ENCODE measurements at regions not wholly inside any gene's neighbourhood (a gene's known extent, or its start where the extent isn't known, plus 50 kb on each side); places are given as distances from the start of the nearest gene placed in this dataset.
A peak's percentile ranks its signal among the peaks of the same experiment; 100 is the strongest.

DNA sequence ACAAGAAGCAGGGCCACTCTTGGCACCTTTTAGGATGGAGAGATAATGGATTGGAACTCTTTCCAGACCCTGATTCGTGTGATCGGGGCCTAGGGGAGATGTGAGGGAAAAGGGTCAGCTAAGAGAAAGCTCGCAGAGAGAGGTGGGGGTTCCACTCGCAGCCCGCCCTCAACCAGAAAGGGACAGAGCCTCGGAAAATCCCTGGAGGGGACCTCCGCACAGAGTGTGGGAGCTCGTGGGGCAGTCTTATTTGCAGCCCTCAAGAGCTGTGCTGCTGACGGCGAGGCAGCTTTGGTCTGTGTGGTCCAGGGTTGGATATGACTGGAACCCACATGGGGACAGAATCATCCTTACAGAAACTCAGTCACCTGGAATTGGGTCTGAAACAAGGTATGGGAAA, 184.3 kb upstream of the PMEPA1 start:
- Mint-ChIP-seq H3K27me3 (no peaks in the 10 kb centered on the region), H3K4me1 (no peaks in the 10 kb centered on the region), H3K36me3 (no peaks in the 10 kb centered on the region), H3K27ac (peak overlapping the region in 1 of 3 donors; percentile 6), H3K4me3 (no peak overlapping the region), H3K9me3 (no peaks in the 10 kb centered on the region)
- Histone ChIP-seq H3K9me3 (ENCODE audit: control insufficient read depth in 2 of 2, low read length in 2 of 2) (no peaks in the 10 kb centered on the region), H3K4me1 (ENCODE audit: control insufficient read depth, insufficient read depth, low read length, poor library complexity, severe bottlenecking) (no peaks in the 10 kb centered on the region), H3K36me3 (ENCODE audit: control insufficient read depth, insufficient read depth, low read length) (no peaks in the 10 kb centered on the region), H3K27me3 (ENCODE audit: control insufficient read depth, insufficient read depth, low read length) (no peaks in the 10 kb centered on the region), H3K4me3 (ENCODE audit: low read depth, low read length) (no peak overlapping the region), H3K27ac (ENCODE audit: insufficient read depth, low read length, poor library complexity, severe bottlenecking) (no peak overlapping the region)
- no peak for DNase-seq
- ATAC-seq (ENCODE audit: low read depth in 2 of 2): no peak

- Histone ChIP-seq H3K36me3 (ENCODE audit: control insufficient read depth, insufficient read depth, low read length) (no peaks in the 10 kb centered on the region), H3K27ac (ENCODE audit: insufficient read depth, low read length, poor library complexity, severe bottlenecking) (no peak overlapping the region), H3K4me1 (ENCODE audit: control insufficient read depth, insufficient read depth, low read length, poor library complexity, severe bottlenecking) (no peaks in the 10 kb centered on the region), H3K4me3 (ENCODE audit: low read depth, low read length) (no peak overlapping the region), H3K9me3 (ENCODE audit: control insufficient read depth in 2 of 2, low read length in 2 of 2) (no peaks in the 10 kb centered on the region), H3K27me3 (ENCODE audit: control insufficient read depth, insufficient read depth, low read length) (no peaks in the 10 kb centered on the region)
- DNase-seq (no peak), ATAC-seq (ENCODE audit: low read depth in 2 of 2) (no peak)
- H3K9me3 Mint-ChIP-seq: no peaks in the 10 kb centered on the region
- H3K4me1 Mint-ChIP-seq: no peaks in the 10 kb centered on the region
- no peak overlapping the region for H3K4me3 Mint-ChIP-seq
- H3K27ac Mint-ChIP-seq: no peak overlapping the region
- no peaks in the 10 kb centered on the region for H3K36me3 Mint-ChIP-seq
- peaks cover under 1% of the 10 kb centered on the region for H3K27me3 Mint-ChIP-seq
These were observed 183.7 kb upstream of the PMEPA1 start for GRCh38 chr20:57893366-57893999.

DNA sequence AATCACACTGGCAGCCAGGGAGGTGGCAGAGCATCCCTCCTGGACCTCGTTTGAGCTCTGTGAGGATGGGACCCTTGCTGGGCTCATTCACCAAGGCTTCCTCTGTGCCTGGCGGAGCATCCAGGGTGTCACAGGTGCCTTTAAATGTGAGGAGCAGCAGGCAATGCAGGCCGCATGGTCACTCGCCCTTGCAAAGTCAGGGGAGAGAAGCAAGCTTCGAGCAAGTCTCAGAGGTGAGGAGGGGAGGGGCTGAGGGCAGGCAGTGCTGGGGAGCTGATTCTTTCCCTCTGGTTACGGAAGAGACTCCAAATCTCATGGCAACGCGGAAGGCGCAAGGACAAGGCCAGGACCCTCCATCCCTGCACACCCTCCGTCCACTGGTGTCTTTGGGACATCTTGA, 182.7 kb upstream of the PMEPA1 start:
- Histone ChIP-seq H3K9me3 (ENCODE audit: control insufficient read depth in 2 of 2, low read length in 2 of 2) (no peaks in the 10 kb centered on the region), H3K4me1 (ENCODE audit: control insufficient read depth, insufficient read depth, low read length, poor library complexity, severe bottlenecking) (no peaks in the 10 kb centered on the region), H3K27me3 (ENCODE audit: control insufficient read depth, insufficient read depth, low read length) (no peaks in the 10 kb centered on the region), H3K4me3 (ENCODE audit: low read depth, low read length) (no peak overlapping the region), H3K36me3 (ENCODE audit: control insufficient read depth, insufficient read depth, low read length) (no peaks in the 10 kb centered on the region), H3K27ac (ENCODE audit: insufficient read depth, low read length, poor library complexity, severe bottlenecking) (no peak overlapping the region)
- H3K4me3 Mint-ChIP-seq: no peak overlapping the region
- DNase-seq: no peak
- H3K4me1 Mint-ChIP-seq: no peaks in the 10 kb centered on the region
- H3K27me3 Mint-ChIP-seq: peaks cover 6% of the 10 kb centered on the region
- no peaks in the 10 kb centered on the region for H3K36me3 Mint-ChIP-seq
- no peak overlapping the region for H3K27ac Mint-ChIP-seq
- no peak for ATAC-seq (ENCODE audit: low read depth in 2 of 2)
- peaks cover 0 to 2% (median 0%) of the 10 kb centered on the region in 7 donors for H3K9me3 Mint-ChIP-seq

- no peak overlapping the region for H3K4me3 ChIP-seq (ENCODE audit: low read depth, low read length)
- DNase-seq: no peak
- H3K27ac ChIP-seq (ENCODE audit: insufficient read depth, low read length, poor library complexity, severe bottlenecking): no peak overlapping the region
- H3K9me3 ChIP-seq (ENCODE audit: control insufficient read depth in 2 of 2, low read length in 2 of 2): no peaks in the 10 kb centered on the region
- no peak for ATAC-seq (ENCODE audit: low read depth in 2 of 2)
- Mint-ChIP-seq H3K36me3 (no peaks in the 10 kb centered on the region), H3K27ac (peak overlapping the region in 1 of 3 donors; percentile 78), H3K4me1 (no peaks in the 10 kb centered on the region), H3K27me3 (peaks cover 6% of the 10 kb centered on the region), H3K9me3 (peaks cover 0 to 2% (median 0%) of the 10 kb centered on the region in 7 donors), H3K4me3 (no peak overlapping the region)
- H3K4me1 ChIP-seq (ENCODE audit: control insufficient read depth, insufficient read depth, low read length, poor library complexity, severe bottlenecking): no peaks in the 10 kb centered on the region
- H3K36me3 ChIP-seq (ENCODE audit: control insufficient read depth, insufficient read depth, low read length): no peaks in the 10 kb centered on the region
- no peaks in the 10 kb centered on the region for H3K27me3 ChIP-seq (ENCODE audit: control insufficient read depth, insufficient read depth, low read length)
These were observed 181.2 kb upstream of the PMEPA1 start for GRCh38 chr20:57891014-57891413.

DNA sequence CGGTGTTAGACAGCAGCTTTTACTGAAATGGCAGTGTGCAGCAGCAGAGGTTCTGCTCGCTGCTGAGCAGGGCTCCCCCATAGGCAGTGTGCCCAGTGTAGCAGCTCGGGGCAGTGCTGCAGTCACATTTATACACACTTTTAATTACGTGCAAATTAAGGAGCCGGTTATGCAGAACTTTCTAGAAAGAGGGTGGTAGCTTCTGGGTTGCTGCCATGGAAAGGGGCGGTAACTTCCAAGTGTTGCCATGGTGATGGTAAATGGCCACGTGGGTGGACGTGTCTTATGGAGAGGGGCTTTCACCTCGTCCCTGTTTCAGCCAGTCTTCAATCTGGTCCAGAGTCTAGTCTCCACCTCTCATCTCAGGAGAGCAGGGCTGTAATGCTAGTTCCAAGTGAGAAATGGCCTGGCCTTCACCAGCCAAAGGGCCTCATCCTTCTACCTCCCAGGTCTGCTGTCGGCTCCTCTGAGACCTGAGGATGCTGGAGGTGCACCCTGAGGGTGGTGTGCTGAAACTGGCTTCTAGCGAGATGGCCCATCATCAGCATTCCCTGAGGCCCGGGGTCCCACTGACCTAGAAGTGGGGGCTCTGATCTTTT, 180.5 kb upstream of the PMEPA1 start:
- H3K27me3 Mint-ChIP-seq: peaks cover 6% of the 10 kb centered on the region
- H3K27ac ChIP-seq (ENCODE audit: insufficient read depth, low read length, poor library complexity, severe bottlenecking): no peak overlapping the region

GRCh38 chr20:57888591-57888990, 178.8 kb upstream of the PMEPA1 start:
- Mint-ChIP-seq H3K9me3 (peaks cover 0 to 2% (median 0%) of the 10 kb centered on the region in 7 donors), H3K27me3 (peaks cover 6% of the 10 kb centered on the region), H3K4me3 (no peak overlapping the region), H3K27ac (peak overlapping the region in 1 of 3 donors; percentile 15), H3K36me3 (no peaks in the 10 kb centered on the region), H3K4me1 (no peaks in the 10 kb centered on the region)
- H3K4me1 ChIP-seq (ENCODE audit: control insufficient read depth, insufficient read depth, low read length, poor library complexity, severe bottlenecking): no peaks in the 10 kb centered on the region
- H3K36me3 ChIP-seq (ENCODE audit: control insufficient read depth, insufficient read depth, low read length): no peaks in the 10 kb centered on the region
- H3K27me3 ChIP-seq (ENCODE audit: control insufficient read depth, insufficient read depth, low read length): no peaks in the 10 kb centered on the region
- no peaks in the 10 kb centered on the region for H3K9me3 ChIP-seq (ENCODE audit: control insufficient read depth in 2 of 2, low read length in 2 of 2)
- ATAC-seq (ENCODE audit: low read depth in 2 of 2) (no peak), DNase-seq (no peak)
- H3K27ac ChIP-seq (ENCODE audit: insufficient read depth, low read length, poor library complexity, severe bottlenecking): no peak overlapping the region
- H3K4me3 ChIP-seq (ENCODE audit: low read depth, low read length): no peak overlapping the region

More for the DNA sequence above, 180.5 kb upstream of the PMEPA1 start:
- Mint-ChIP-seq H3K9me3 (peaks cover 0 to 2% (median 0%) of the 10 kb centered on the region in 7 donors), H3K4me3 (no peak overlapping the region), H3K36me3 (no peaks in the 10 kb centered on the region), H3K4me1 (no peaks in the 10 kb centered on the region), H3K27ac (no peak overlapping the region)
- Histone ChIP-seq H3K36me3 (ENCODE audit: control insufficient read depth, insufficient read depth, low read length) (no peaks in the 10 kb centered on the region), H3K4me3 (ENCODE audit: low read depth, low read length) (no peak overlapping the region), H3K27me3 (ENCODE audit: control insufficient read depth, insufficient read depth, low read length) (no peaks in the 10 kb centered on the region), H3K4me1 (ENCODE audit: control insufficient read depth, insufficient read depth, low read length, poor library complexity, severe bottlenecking) (no peaks in the 10 kb centered on the region), H3K9me3 (ENCODE audit: control insufficient read depth in 2 of 2, low read length in 2 of 2) (no peaks in the 10 kb centered on the region)
- no peak for ATAC-seq (ENCODE audit: low read depth in 2 of 2)
- no peak for DNase-seq

DNA sequence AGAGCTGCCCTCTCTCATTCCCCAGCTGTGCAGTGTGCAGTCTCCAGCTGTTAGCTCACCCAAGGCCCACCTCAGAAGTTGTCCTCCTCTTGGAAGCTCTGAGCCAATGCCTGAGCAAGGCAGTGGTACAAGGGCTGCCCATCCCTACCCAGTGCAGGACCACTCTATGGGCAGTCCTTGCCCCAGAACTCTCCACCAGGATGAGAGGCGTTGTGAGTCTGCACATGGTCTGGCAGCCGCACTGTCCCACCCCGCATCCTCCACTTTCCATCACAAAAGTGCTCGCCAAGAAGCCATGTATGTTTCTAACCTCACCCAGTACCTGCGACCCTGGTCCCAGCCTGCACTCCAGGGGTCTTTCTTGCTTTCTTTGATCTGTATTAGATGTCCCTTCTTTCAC, 175.1 kb upstream of the PMEPA1 start:
- Histone ChIP-seq H3K36me3 (ENCODE audit: control insufficient read depth, insufficient read depth, low read length) (no peaks in the 10 kb centered on the region), H3K9me3 (ENCODE audit: control insufficient read depth in 2 of 2, low read length in 2 of 2) (no peaks in the 10 kb centered on the region), H3K27me3 (ENCODE audit: control insufficient read depth, insufficient read depth, low read length) (no peaks in the 10 kb centered on the region), H3K4me1 (ENCODE audit: control insufficient read depth, insufficient read depth, low read length, poor library complexity, severe bottlenecking) (no peaks in the 10 kb centered on the region), H3K27ac (ENCODE audit: insufficient read depth, low read length, poor library complexity, severe bottlenecking) (no peak overlapping the region), H3K4me3 (ENCODE audit: low read depth, low read length) (no peak overlapping the region)
- ATAC-seq (ENCODE audit: low read depth in 2 of 2) (no peak), DNase-seq (no peak)
- H3K4me3 Mint-ChIP-seq: no peak overlapping the region
- H3K36me3 Mint-ChIP-seq: no peaks in the 10 kb centered on the region
- H3K27ac Mint-ChIP-seq: no peak overlapping the region
- H3K9me3 Mint-ChIP-seq: peaks cover 0 to 2% (median 0%) of the 10 kb centered on the region in 7 donors
- peaks cover 6% of the 10 kb centered on the region for H3K27me3 Mint-ChIP-seq
- H3K4me1 Mint-ChIP-seq: no peaks in the 10 kb centered on the region

GRCh38 chr20:57883761-57884160, 173.9 kb upstream of the PMEPA1 start:
- no peak overlapping the region for H3K27ac ChIP-seq (ENCODE audit: insufficient read depth, low read length, poor library complexity, severe bottlenecking)
- Mint-ChIP-seq H3K27me3 (peaks cover 6% of the 10 kb centered on the region), H3K36me3 (no peaks in the 10 kb centered on the region), H3K4me3 (no peak overlapping the region), H3K27ac (no peak overlapping the region), H3K9me3 (peaks cover 0 to 2% (median 0%) of the 10 kb centered on the region in 7 donors), H3K4me1 (no peaks in the 10 kb centered on the region)
- H3K27me3 ChIP-seq (ENCODE audit: control insufficient read depth, insufficient read depth, low read length): no peaks in the 10 kb centered on the region
- DNase-seq (no peak), ATAC-seq (ENCODE audit: low read depth in 2 of 2) (no peak)
- H3K36me3 ChIP-seq (ENCODE audit: control insufficient read depth, insufficient read depth, low read length): no peaks in the 10 kb centered on the region
- H3K4me1 ChIP-seq (ENCODE audit: control insufficient read depth, insufficient read depth, low read length, poor library complexity, severe bottlenecking): no peaks in the 10 kb centered on the region
- H3K4me3 ChIP-seq (ENCODE audit: low read depth, low read length): no peak overlapping the region
- no peaks in the 10 kb centered on the region for H3K9me3 ChIP-seq (ENCODE audit: control insufficient read depth in 2 of 2, low read length in 2 of 2)

All from CD4-positive, CD25-positive, alpha-beta regulatory T cell (primary cell).